Hematopoietic multipotent progenitor cell treated with erythropoietin and hydrocortisone succinate and interleukin-3 and kit ligand, for 8 days (in vitro differentiated cells): ENCODE measurements at regions not wholly inside any gene's neighbourhood (a gene's known extent, or its start where the extent isn't known, plus 50 kb on each side); places are given as distances from the start of the nearest gene placed in this dataset.
"Not testable (repeated sequence)": the region's sequence is repeated elsewhere in the genome, so short reads cannot be mapped to it uniquely, and the experiment has no call there.

Experiments
- DNase-seq: peaks from one replicate; pipeline ENCODE4 v3.0.0-alpha.2; 2015

DNA sequence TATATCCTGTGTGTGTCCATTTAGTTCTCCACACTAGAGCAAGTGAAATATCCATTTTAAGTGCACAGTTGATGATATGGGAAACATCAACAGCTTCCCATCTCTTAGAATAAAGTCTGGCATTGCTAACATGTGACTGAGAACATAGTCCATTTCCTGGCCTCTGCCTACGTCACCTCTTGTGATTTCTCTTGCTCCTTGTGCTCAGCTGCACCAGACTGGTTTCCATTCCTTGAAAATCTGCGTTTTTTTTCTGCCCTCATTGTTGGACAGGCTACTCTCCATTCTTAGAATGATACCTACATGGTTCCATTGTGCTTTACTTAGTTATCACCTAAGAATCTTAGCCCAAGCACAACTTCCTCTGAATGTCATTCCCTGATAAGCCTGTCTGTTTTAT, 851.2 kb upstream of the ID2 start:
- no peak for DNase-seq

DNA sequence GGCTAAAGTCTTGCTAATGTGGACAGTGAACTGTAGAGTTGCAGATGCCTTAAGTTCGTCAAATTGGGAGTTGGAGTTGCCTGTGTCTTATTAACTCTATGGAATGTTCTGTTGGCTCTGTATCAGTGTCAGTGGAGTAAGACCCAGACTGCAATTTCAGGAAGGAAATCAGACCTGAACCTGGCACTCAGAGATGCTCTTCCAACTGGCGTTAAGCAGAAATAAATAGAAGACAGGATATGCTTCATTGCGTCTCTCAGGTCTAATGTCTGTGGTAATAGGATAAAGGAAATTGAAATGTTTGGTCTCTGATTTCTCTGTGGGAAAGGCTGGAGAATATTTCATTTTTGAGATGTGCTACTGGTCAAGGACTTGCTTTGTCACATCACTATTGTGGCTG, 846.7 kb upstream of the ID2 start:
- DNase-seq, result no peak

DNA sequence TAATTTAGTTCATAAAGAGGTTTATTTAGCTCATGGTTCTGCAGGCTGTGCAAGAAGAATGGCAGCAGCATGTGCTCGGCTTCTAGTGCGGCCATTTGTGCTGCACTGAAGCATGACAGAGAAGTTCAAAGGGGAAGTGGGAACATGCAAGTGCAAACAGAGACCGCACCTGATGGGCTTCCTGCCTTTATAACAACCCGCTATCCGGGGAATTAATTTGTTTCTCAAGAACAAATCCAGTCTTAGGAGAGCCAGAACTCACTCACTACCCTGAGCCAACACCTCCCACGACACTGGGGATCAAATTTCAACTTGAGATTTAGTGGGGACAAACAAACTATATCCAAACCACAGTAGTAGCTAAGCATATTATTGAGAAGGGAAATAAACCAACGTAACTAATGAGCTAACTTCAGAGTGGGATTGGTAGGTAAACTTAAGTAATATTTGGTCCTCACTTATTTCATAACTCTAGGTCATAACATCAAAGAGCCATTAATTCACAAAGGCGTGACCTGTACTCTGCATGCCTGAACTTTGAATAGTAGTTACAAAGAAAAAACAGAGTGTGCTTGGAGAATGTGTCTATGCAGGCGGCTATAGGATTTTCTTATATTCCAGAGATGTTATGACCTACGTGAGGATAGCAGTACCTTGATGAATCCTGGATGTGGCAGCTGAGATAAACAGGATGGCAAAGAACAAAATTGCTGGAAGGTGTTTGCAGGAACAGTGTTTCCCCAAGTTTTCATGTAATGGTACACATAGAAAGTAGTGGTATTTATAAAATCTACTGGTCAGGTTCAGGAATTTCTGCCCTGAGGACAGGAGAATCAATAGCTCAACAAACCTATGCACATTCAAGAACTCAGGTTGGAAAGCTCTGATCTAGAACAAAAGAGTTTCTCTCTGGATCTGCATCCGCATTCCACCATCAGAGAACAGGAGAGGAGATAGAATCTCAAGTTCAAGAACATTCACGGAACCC, 845.9 kb upstream of the ID2 start:
- no peak for DNase-seq

DNA sequence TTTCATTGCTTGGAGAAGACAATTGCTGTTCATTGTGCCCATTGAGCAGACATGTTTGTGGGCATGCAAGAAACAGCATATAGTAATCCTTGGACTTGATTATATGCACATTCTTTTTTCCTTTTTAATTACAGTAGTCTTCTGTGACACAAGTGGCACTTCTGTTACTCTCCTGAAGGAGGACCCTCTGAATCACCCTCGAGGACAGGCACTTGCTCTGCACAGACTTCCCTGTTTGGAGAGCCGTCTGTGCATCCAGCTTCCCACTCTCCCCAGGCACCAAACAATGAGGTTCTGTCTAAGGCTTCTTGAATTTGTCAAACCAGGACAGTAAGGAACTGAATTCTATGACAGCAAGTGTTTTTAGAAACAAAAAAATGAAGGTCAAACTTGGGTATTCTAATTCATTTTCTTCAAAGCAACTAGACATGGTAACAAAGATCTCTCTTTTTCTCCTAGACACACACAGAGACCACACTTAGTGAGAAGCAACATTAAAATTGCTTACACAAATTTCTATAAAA, 844.6 kb upstream of the ID2 start:
- no peak for DNase-seq

DNA sequence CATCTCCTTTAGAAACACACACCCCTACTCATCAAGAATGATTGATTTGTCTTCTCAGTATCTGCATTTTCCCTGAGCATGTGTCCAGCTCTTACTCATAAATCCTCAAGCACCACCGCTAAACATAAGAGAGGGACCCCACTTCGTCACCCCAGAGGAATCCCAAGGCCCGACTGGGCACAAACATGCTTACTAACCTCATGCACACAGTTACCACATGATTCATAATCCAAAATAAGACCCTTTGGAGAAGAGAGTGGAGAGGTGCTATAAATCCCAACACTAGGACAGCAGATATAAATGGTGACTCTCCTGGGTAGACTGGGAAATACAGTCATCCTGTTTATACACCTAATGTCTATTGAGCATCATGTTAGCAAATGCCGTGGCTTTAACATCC, 843.2 kb upstream of the ID2 start:
- no peak for DNase-seq

DNA sequence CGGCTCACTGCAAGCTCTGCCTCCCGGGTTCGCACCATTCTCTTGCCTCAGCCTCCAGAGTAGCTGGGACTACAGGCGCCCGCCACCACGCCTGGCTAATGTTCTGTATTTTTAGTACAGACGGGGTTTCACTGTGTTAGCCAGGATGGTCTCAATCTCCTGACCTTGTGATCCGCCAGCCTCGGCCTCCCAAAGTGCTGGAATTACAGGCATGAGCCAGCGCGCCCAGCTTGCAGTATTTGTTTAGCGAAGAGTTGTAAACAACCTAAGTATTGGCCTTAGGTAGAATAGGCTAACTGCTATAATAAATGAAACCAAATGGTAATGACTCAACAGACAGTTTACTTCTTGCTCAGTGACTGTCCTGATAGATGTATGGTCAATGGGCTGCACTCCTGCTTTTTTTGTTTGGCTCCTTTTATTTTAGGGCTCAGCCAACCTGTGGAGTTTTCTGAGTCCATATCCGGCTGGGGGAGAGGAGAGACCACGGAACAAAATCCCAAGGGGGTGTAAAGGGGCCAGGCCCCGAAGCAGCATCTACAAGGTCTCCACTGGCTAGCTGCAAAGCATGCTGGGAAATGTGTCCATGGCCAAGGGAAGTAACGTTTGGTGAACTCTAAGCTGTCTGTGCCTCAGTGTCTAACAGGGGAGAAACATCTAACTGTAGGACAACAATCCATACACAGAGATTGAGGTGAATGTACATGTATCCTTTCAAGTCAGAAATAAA, 841.0 kb upstream of the ID2 start:
- no peak for DNase-seq

DNA sequence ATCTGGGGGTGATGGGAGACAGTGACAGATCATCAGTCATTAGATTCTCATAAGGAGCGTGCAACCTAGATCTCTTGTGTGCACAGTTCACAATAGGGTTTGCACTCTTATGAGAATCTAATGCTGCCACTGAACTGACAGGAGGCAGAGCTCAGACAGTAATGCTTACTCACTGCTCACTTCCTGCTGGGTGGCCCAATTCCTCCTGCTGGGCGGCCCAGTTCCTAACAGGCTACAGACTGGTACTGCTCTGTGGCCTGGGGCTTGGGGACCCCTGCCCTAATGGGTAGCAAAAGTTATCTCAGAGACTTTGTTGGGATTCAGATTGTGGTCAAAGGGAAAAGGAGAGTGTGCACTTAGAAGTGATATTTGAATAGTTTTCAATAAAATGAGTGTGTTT, 840.1 kb upstream of the ID2 start:
- DNase-seq, result no peak

DNA sequence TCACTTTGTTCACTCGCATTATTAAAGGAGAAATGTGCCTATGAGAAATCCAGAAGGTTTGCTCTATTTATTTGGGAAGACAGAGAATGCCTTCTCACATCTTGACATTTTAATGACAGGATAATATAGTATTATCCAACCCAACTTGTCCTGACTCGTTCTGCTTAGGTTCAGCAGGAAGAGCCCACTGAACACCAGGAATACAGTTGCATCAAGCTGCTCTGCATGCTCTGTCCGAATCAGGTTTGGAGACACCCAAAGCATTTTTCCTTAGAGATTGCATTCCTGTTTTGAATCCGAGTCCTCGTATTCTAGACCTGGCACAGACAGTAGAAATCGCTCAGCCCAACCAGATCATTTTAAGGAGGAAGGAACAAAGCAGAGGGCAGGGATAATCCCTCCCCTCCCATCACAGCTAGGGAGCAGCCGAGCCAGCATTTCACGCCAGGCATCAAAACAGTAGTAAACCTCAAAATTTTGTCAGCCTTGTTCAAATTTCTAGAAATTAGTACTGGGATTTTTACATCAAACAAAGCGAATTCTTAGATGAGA, 837.4 kb upstream of the ID2 start:
- DNase-seq, result no peak

DNA sequence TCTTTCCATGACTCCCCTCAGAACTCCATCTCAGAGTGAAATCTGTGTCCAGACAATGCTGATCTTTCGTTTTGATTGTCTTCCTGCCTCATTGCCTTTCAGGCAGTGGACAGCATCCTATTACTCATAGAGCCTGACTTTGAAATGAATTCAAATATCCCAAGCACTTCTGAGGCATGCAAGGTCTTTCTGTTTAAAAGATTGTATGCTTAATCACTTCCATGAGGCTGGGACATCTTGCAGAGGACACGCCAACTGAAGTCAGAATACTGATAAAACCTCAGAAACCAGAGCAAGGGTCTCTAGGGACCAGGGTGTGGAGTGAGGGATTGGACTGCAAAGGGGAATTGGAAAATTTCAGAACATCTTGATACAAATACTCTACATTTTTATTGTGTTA, 836.5 kb upstream of the ID2 start:
- DNase-seq, result no peak

DNA sequence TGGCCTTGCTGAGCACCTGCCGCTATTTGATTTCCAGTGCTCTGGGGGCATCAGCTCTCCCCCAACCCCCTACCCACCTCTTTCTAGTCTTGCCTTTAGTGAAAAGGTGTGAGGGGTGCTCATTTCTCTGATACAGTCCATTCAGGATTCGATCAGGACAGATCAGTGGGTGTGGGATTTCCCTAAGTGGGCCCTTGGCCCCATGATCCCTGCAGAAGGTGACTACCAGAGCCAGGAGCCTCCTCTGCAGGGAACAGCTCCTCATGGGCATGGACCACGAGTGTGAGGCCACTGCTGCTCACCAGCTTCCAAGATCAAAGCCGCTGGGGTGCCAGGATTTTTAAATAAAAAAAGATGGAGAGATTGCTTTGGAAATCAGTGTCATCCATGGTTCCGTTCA, 835.2 kb upstream of the ID2 start:
- no peak for DNase-seq

DNA sequence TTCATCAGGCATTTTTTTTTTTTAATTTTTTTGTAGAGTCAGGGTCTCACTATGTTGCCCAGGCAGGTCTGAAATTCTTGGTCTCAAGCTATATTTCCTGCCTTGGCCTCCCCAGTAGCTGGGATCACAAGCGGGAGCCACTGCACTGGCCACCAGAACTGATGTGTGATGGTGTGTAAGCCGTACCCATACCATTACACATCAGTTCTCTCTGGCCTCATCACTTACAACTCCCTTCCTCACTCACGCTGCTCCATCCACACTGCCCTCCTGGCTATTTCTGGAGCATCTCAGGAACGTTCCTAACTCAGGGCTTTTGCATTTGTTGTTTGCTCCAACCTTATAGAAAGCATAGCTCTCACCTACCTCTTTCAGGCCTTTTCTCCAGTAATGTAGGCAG, 834.5 kb upstream of the ID2 start:
- DNase-seq, result no peak

DNA sequence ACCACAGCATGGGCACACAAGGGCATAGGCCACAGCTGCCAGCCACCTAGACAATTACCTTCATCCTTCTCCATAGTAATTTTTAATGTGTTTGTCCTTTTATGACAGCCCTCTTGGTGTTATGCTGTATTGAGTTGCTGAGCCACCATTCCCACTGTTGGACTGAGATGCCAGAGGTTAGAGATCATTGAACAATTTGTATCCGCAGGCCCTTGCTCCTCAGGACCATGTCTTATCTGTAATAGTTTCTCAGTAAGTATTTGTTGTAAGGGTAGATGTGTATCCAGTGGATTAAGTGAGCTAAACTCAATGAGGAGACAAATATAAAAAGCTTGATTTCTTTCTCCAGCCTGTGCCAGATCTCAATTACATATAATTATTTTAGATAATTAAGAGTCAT, 832.8 kb upstream of the ID2 start:
- no peak for DNase-seq

DNA sequence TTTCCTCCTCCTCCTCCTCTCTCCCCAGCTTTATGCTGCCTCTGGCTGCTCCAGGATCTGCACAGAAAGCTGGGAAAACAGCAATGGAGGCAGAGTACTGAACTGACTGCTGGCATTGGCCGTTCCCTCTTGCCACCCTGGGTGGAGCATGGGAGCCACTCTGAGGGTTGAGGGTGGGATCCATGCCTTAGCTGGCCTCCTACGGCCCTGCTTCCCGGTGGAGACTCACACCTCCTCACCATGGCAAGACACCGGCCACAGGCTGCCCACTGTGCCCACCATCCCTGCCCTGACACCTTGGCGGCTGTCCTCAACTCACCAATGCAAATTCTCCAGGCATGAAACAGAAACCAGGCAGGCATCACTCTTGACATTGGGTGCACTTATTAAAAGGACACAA, 832.3 kb upstream of the ID2 start:
- no peak for DNase-seq

DNA sequence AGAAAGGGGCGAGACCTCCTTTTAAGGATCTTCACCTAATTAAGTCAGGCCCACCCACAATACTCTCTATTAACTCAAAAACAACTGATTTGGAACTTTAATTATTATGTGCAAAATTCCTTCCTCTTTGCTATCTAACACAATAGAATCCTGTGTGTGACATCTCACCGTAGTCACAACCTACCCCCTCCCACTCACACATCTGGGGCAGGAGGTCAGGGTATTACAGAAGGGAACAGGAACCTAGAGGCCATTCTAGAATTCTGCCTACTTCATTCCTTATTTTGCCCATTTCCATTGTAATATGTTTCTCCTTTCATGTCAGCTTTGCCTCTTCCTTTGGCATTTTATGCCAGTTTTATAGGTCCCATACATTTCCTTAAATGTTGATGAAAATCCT, 829.3 kb upstream of the ID2 start:
- DNase-seq, result no peak

DNA sequence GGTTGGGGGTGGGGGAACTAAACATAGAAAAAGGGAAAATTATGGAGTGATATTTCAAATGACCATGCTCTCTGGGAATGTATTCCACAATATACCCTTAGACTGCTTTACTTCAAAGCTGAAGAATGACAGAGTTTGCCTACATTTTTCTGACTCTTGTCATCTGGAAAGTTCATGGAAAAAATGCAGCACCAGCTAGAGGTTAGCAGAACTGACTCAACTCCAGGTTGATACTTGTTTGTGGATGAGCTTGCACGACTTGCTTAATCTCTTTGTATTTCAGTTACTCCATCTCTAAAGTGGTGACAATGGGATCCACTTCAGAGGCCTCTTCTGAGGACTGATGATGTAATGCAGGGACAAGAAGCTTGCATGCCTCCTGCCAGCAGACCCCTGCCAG, 824.0 kb upstream of the ID2 start:
- DNase-seq, result no peak

DNA sequence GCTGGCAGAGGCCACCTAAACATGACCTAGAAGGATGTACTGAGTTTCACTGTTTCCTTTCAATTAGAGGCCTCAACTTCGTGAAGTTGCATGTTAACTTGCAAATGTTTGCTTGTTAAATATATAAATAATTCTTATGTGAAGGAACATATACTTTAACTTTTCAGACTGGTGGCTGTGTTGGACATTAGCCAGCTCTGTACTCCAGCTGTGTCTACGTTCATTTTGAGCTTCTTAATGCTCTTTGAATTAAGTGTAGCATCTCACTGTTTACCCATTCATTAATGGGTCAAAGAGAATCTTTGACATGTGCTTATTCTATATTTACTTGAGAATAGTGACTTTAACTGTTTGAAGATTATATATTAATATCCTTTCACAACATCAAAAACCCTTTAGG, 823.2 kb upstream of the ID2 start:
- no peak for DNase-seq

DNA sequence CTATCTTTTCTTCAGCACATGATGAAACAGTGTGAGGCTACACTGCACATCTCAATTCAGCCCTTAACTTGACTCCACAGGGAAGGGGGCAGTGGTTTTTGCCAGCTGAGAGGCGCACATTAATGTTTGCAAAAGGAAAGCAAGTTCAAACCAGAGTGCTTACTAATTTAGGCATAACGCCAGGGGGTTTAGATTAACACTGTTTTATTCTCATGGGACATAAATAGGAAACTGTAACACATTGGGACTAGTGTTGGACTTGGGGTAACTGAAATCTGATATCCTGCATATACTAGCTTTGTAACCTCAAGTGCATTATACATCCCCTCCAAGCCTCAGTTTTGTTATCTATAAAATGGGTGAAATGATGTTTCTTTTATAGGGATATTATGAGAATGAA, 821.2 kb upstream of the ID2 start:
- DNase-seq, result no peak

DNA sequence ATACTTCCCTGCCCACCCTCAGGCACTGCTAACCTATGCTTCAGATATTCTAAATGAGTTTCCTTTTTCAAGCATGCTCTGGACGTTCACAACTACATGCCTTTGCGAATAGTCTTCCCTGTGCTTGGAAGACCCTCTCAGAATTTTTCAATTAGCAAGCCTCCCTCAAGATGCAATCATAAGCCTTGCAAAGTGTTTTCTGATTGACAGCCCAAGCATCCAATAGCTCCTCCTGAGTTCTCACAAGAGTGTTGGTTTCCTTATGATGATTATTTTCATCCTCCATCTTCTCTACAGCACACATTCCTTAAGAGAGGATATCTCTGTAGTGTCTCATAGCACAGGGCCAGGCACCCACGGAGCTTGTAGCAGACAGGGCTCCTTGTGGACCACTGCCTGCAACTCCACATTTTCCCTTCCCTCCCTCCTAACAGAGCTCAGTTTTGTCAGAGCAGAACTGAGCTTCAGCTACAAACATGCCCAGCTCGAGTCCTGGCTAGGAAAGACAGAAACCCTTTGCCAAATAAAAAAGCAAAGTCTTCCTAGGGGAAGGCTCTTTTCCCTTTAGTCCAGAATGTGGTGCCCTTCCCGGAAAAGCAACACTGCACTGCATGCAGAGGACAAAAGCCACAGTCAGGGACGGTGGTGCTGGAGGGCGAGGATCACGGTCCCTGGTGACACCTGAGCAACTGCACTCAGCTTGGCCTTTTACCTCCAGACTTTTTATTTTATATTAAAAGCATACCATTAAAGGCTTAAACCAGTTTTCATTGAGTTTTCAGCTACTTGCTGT, 819.8 kb upstream of the ID2 start:
- no peak for DNase-seq

DNA sequence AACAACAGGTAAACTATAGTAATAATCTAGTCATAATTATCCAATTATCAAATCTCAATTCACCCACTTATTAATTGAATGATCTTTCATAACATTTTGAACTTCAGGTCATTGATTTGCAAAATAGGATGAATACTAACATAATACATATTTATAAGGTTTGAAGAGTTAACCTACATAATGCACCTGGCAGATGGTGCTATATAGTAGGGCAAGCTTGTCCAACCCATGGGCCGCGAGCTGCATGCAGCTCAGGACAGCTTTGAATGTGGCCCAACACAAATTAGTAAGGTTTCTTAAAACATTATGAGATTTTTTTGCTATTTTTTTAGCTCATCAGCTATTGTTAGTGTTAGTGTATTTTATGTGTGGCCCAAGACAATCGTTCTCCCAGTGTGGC, 815.8 kb upstream of the ID2 start:
- DNase-seq, result no peak

DNA sequence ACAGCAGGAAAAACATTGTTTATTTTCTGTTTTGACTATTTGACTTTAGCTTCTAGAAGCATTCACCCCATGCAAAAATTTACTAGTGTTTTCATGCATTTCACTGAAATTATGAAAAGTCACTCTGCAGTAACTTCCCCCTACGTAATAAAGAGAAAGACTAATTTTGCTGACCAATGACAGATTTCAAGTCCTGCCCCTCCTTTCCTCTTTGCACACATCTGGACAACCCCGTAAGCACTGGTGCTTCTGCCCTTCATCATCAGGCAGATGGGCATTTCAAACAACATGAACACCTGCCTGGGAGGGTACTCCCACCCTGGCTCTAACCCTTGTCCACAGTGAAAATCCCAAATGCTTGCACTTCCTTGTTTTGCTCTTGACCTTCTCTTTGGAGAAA, 815.0 kb upstream of the ID2 start:
- no peak for DNase-seq

DNA sequence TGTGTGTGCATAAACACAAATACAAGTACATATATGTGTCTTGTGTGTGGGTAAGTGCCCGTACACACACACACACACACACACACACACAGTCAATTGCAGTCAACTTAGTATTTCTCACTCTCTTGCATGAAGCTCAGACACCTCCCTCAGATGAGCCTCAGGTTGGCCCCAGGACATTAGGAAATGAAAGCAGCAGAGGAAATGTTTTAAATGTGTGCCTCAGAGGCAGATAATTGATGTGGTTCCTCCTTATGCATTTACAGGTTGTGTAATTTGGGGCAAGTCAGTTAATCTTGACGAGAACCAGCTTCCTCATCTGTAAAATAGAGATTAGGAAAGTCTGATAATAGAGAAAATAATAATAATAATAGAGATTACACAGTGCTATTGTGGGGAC, 814.0 kb upstream of the ID2 start:
- peak; percentile 10 for DNase-seq

DNA sequence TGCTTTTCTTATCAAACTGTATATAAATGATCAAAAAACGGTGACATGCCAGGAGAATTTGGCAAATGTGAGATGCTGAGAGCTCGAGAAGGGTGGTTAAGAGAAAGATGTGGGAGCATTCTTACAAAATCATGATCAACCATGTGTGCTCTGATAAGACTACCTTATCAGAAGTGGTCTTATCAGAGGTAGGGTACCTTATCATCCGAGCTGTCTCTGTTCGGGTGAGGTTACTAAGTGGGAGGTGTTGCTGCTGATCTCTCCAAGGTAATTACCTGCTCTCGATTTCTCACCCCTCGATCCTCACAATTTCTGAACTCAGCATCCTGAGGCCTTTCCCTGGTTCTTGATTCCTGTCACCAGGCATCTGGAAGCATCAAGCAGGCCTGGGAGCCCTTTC, 813.0 kb upstream of the ID2 start:
- DNase-seq, result peak; percentile 4

DNA sequence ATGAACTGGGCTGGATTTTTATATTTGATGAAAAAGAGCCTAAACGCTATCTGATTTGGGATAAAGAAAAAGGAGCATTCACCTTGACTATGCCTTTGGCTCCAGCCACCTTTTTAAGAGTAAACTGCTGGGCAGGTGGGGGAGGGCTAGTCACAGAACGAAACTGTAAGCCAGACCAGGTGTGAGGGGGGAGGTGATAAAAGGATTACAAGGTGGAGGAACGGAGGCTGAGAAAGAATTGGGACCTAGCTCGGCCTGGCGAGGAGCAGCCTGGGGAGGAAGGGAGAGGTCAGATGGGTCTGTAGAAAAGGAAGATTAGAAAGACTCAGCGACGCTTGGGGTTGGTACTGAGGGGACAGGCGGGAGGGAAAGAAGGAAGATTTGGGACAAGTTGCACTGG, 805.4 kb upstream of the ID2 start:
- not testable (repeated sequence) for DNase-seq
